ENCODE measurements at regions not wholly inside any gene's neighbourhood (a gene's known extent, or its start where the extent isn't known, plus 50 kb on each side); places are given as distances from the start of the nearest gene placed in this dataset.
A peak's percentile ranks its signal among the peaks of the same experiment; 100 is the strongest.

- no peaks in the 10 kb centered on the region for H3K27me3 Mint-ChIP-seq (ENCODE audit: low read depth)
- Histone ChIP-seq H3K4me1 (ENCODE audit: insufficient read depth, low read length) (no peaks in the 10 kb centered on the region; the same call in 1 of the 2 replicates), H3K18ac (ENCODE audit: insufficient read length, low read depth, low read length) (no peak overlapping the region), H2BK12ac (ENCODE audit: insufficient read length, low read depth, low read length) (no peak overlapping the region), H3K4me2 (ENCODE audit: insufficient read depth, insufficient read length, low read length) (no peak overlapping the region), H3K56ac (ENCODE audit: insufficient read length, low read depth, low read length) (no peak overlapping the region), H3T11ph (ENCODE audit: low read length) (no peak overlapping the region), H4K5ac (ENCODE audit: insufficient read length, low read depth, low read length) (no peak overlapping the region), H2BK15ac (ENCODE audit: low read depth, low read length) (no peak overlapping the region), H2BK120ac (ENCODE audit: low read depth, low read length, poor library complexity, severe bottlenecking) (no peak overlapping the region), H4K8ac (replicated peaks; ENCODE audit: insufficient read length, low read depth, low read length) (no peak overlapping the region), H2BK20ac (ENCODE audit: low read depth, low read length, poor library complexity, severe bottlenecking) (no peak overlapping the region), H3K4ac (ENCODE audit: low read depth, low read length) (no peak overlapping the region), H2AFZ (ENCODE audit: low read length) (no peak overlapping the region), H3K79me1 (ENCODE audit: insufficient read depth, low read depth, low read length, poor library complexity, severe bottlenecking) (no peaks in the 10 kb centered on the region), H3K9me3 (ENCODE audit: control insufficient read depth, low read depth, low read length) (no peaks in the 10 kb centered on the region), H4K20me1 (ENCODE audit: control insufficient read depth, insufficient read depth, insufficient read length) (no peaks in the 10 kb centered on the region), H2AK5ac (ENCODE audit: insufficient read length, low read length) (no peak overlapping the region), H3K27me3 (ENCODE audit: insufficient read depth, low read length) (no peaks in the 10 kb centered on the region), H3K27ac (ENCODE audit: insufficient read length, low read depth, low read length) (no peak overlapping the region), H3K23me2 (ENCODE audit: insufficient read length, low read depth, low read length, poor library complexity, severe bottlenecking) (no peaks in the 10 kb centered on the region), H4K91ac (ENCODE audit: insufficient read length, low read depth, low read length) (no peak overlapping the region), H3K79me2 (ENCODE audit: insufficient read depth, low read length) (no peaks in the 10 kb centered on the region), H3K14ac (ENCODE audit: insufficient read depth, low read length) (no peak overlapping the region), H2BK5ac (ENCODE audit: insufficient read length, low read length) (no peak overlapping the region), H3K9ac (ENCODE audit: extremely low read depth, insufficient read length, low read length) (no peak overlapping the region), H3K23ac (ENCODE audit: insufficient read length, low read depth, low read length) (no peak overlapping the region)
- no peak for TF ChIP-seq CTCF (conservative IDR thresholded peaks at IDR 0.05)
- H3K4me3 Mint-ChIP-seq, result no peak overlapping the region
- WGBS (ENCODE audit: extremely low coverage, insufficient read length, low lambda C conversion rate), result no CpG with 5 or more reads among the region's 2 CpGs
- peak overlapping the region in 1 of 3 experiments; percentile 62; a peak in 1 of 7 replicates for H3K27ac Mint-ChIP-seq
- H3K36me3 Mint-ChIP-seq (ENCODE audit: insufficient read depth in 1 of 3, low read depth in 3 of 3), result no peaks in the 10 kb centered on the region
- peaks cover 6 to 7% of the 10 kb centered on the region in 2 experiments for H3K4me1 Mint-ChIP-seq
- DNase-seq, result no peak
- no peaks in the 10 kb centered on the region for H3K9me3 Mint-ChIP-seq
Measured at GRCh38 chr4:147101678-147102077, 156.0 kb upstream of the TTC29 start.

Measured in H9 (cell line).